Heart left ventricle (tissue), 16 donors: ENCODE measurements at regions not wholly inside any gene's neighbourhood (a gene's known extent, or its start where the extent isn't known, plus 50 kb on each side); places are given as distances from the start of the nearest gene placed in this dataset.

Source experiments
- ATAC-seq, 4 donors: fragments of 200-7000 bp; cut with Tn5 transposase; one replicate each; pipeline ENCODE4 v1.9.1; 2020 to 2022; ENCODE audit warnings: moderate library complexity in 4 of 4, mild to moderate bottlenecking in 3 of 4, moderate number of reproducible peaks in 1 of 4
- DNase-seq, 5 donors: peaks; one replicate each; pipeline ENCODE4 v3.0.0-alpha.2; 2020
- H3K27ac ChIP-seq, 12 donors: fragments of 200-600 bp; sonication (generic) in 4 of 12; one replicate each; pipeline versions ENCODE4 v1.5.0 to v1.8.0; 2016 to 2022; ENCODE audit warnings: mild to moderate bottlenecking in 2 of 12
- H3K27me3 ChIP-seq, 9 donors: fragments of 200-600 bp; sonication (generic) in 2 of 9; one replicate each; pipeline versions ENCODE4 v1.5.1 to v1.8.0; 2016 to 2022; ENCODE audit warnings: mild to moderate bottlenecking in 3 of 9
- H3K36me3 ChIP-seq, 9 donors: fragments of 200-600 bp; sonication (generic) in 2 of 9; one replicate each; pipeline versions ENCODE4 v1.5.0 to v1.8.0; 2018 to 2022; ENCODE audit warnings: mild to moderate bottlenecking in 2 of 9
- H3K4me1 ChIP-seq, 12 donors: fragments of 200-600 bp; sonication (generic) in 4 of 12; one replicate each; pipeline versions ENCODE4 v1.5.0 to v1.8.0; 2016 to 2022; ENCODE audit warnings: mild to moderate bottlenecking in 3 of 12
- H3K4me3 ChIP-seq, 12 donors: fragments of 200-600 bp; sonication (generic) in 4 of 12; one replicate each; pipeline versions ENCODE4 v1.5.0 to v1.8.0; 2017 to 2022; ENCODE audit warnings: mild to moderate bottlenecking in 9 of 12, moderate library complexity in 4 of 12
- H3K9me3 ChIP-seq, 12 donors: fragments of 200-600 bp; sonication (generic) in 4 of 12; one replicate each; pipeline versions ENCODE4 v1.5.0 to v1.8.0; 2016 to 2022; ENCODE audit warnings: mild to moderate bottlenecking in 1 of 12
- CTCF ChIP-seq, 12 donors: fragments of 200-600 bp; sonication (generic) in 4 of 12; IDR thresholded peaks; one replicate each; pipeline versions ENCODE4 v1.5.0 to v1.8.0; 2018 to 2022; ENCODE audit warnings: antibody characterized with exemption in 12 of 12, mild to moderate bottlenecking in 5 of 12
- POLR2A ChIP-seq, 2 donors: fragments of 450-650 bp; IDR thresholded peaks; one replicate each; pipeline ENCODE4 v1.6.1; 2017; ENCODE audit warnings: antibody characterized with exemption in 2 of 2, mild to moderate bottlenecking in 2 of 2, moderate library complexity in 2 of 2
- WGBS, 4 donors: extraction: QIAGEN DNeasy Blood & Tissue Kit in 2 of 4; methylation state at CpG; one replicate each; pipeline versions ENCODE4 v1.1.5 to v1.1.7; 2013 to 2018; 5-methylcytosine and 5-hydroxymethylcytosine counted together
- intact Hi-C, 10 donors: fragments of 100-400 bp; cut with DNase I; formaldehyde crosslinking; loops; one replicate each; pipeline versions ENCODE4 v1.11.1 to v1.14.2; 2022
- donor health status: ischemic (EF 13 %, LVEDD 7.1; RV severe dilation, severe dysfunction).
- donor health status: healthy with polysubstance abuse.
- donor health status: DM: no; HTN: yes; CAD: no.
- donor health status: DM: no; HTN: no; CAD: no.
- donor health status: ischemic (EF 25% LVEDD 6.9; RV normal size, moderate dysfunction).
- donor health status: ischemic (EF 25% LVEDD 5.7; RV mildly dilated, moderate dysfunction).
- donor health status: healthy.
- donor health status: DM: yes; HTN: yes; CAD: no.
- donor health status: ischemic (EF 35%, LVEDD 5.7; RV mildly dilated, moderate dysfunction).
- donor health status: nonischemic (EF 11% LVEDD 7.7; RV severe dilation, severe dysfunction).
- donor health status: DM: yes; HTN: yes; CAD: no.
- donor health status: PGD.
- donor health status: ischemic (EF 29% LVEDD 5.4; RV normal size, mild dysfunction).
- donor health status: nonischemic (EF 23%, LVEDD 6.1; RV moderate dilation, normal function).

DNA sequence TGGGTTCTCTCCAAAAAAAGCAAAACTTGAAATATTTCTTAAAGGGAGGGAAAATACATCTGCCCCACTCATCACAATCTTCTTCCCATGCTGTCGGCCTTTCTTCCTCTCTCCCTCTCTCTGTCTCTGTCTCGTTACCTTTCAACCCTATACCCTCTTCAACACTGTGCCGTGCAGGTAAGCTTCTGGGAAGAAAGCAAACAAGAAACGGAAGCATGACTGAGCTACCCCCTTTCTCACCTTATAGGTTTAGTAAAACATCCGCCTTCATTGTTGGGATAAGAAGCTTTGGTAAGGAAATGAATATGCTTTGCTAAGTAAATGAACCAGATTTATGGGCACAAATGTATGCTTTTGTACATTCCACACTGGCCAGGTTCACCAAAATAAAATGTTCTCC is 63.0 kb downstream of the TMEM30B start:
- H3K36me3 ChIP-seq: no peaks in the 10 kb centered on the region
- H3K4me3 ChIP-seq: no peak overlapping the region
- no peak for DNase-seq
- intact Hi-C loops: no loop called here
- TF ChIP-seq POLR2A (IDR thresholded peaks at IDR 0.05) (no peak), CTCF (IDR thresholded peaks at IDR 0.05) (no peak)
- peaks cover 0 to 22% (median 3%) of the 10 kb centered on the region in 9 donors for H3K27me3 ChIP-seq
- H3K9me3 ChIP-seq: no peaks in the 10 kb centered on the region
- H3K4me1 ChIP-seq: peaks cover 0 to 33% (median 0%) of the 10 kb centered on the region in 12 donors
- peak overlapping the region in 6 of 12 donors; percentile 2 to 74 (median 52) for H3K27ac ChIP-seq
- ATAC-seq: no peak
- 58 to 62% (median 60%) methylated on average over 5 of the region's 5 CpGs for WGBS, 4 donors

DNA sequence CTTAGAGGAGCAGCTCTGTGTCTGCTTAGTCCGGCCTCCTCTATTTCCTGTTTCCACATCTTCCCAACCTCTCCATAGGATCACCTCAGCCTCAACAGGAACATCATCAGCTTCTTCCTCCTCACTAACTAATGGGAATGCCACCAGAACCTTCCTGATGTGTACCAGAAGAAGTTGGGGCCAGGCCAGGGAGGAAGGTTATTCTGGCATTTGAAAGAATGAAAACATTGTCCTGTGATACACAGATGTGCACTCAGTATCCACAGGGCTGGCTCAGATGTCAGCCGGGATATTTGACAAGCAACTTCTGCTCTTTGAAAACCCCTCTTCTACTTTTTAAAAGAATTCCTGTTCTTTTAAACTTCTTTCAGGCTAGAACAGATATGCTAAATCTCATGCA is 63.6 kb downstream of the TMEM30B start:
- H3K36me3 ChIP-seq: no peaks in the 10 kb centered on the region
- ATAC-seq (peak in 2 of 4 donors; percentile 18 to 19), DNase-seq (peak in 1 of 5 donors; percentile 39)
- H3K27me3 ChIP-seq: peaks cover 0 to 22% (median 3%) of the 10 kb centered on the region in 9 donors
- TF ChIP-seq CTCF (IDR thresholded peaks at IDR 0.05): no peak
- peak overlapping the region in 6 of 12 donors; percentile 2 to 74 (median 52) for H3K27ac ChIP-seq
- no peaks in the 10 kb centered on the region for H3K9me3 ChIP-seq
- intact Hi-C loops: no loop called here
- no peak overlapping the region for H3K4me3 ChIP-seq
- H3K4me1 ChIP-seq: peaks cover 0 to 28% (median 0%) of the 10 kb centered on the region in 12 donors
- 63 to 71% (median 67%) methylated on average over 2 of the region's 2 CpGs for WGBS, 4 donors

DNA sequence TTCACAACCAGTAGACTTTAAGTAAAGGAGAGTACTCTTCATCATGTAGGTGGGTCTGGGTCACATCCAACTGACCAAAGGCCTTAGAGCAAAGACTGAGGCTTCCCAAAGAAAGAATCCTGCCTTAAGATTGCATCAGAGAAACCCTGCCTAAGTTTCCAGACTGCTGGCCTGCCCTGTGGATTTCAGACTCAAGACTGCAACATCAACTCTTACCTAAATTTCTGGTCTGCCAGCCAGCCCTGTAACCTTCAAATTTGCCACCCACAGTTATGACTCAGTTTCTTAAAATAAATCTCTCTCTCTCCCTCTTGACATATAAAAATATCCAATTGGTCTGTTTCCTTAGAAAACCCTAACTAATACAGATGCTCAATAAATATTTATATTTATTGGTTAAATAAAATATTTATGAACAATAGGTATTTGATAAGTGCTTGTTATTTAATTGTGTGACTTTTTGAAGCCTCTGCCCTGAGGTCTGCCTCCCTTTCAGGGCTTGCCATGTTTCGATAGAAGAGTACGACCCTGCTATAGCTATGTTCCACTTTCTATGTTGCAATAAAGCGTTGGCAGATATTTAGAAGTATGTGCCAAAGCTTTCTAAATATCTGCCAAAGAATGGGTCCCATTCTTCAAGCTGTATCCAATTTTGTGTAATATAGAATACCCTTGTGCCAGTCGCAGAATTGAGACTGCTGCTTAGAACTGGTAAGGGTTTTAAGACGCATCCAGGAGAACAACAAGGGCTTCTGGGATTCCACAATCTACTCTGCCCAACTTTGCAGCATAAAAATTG is 65.7 kb downstream of the TMEM30B start:
- DNase-seq (no peak), ATAC-seq (peak in 1 of 4 donors; percentile 7)
- no peak overlapping the region for H3K27ac ChIP-seq
- H3K27me3 ChIP-seq: peaks cover 0 to 13% (median 3%) of the 10 kb centered on the region in 9 donors
- H3K4me3 ChIP-seq: no peak overlapping the region
- intact Hi-C loops: no loop called here
- TF ChIP-seq CTCF (IDR thresholded peaks at IDR 0.05) (no peak), POLR2A (IDR thresholded peaks at IDR 0.05) (no peak)
- no peaks in the 10 kb centered on the region for H3K9me3 ChIP-seq
- peaks cover 0 to 12% (median 0%) of the 10 kb centered on the region in 12 donors for H3K4me1 ChIP-seq
- H3K36me3 ChIP-seq: no peaks in the 10 kb centered on the region
- WGBS, 4 donors: 91 to 95% (median 93%) methylated on average over 5 of the region's 5 CpGs

- peaks cover 0 to 3% (median 0%) of the 10 kb centered on the region in 9 donors for H3K27me3 ChIP-seq
- no peak overlapping the region for H3K4me3 ChIP-seq
- no peaks in the 10 kb centered on the region for H3K36me3 ChIP-seq
- peaks cover 0 to 12% (median 0%) of the 10 kb centered on the region in 12 donors for H3K4me1 ChIP-seq
- DNase-seq: no peak
- 81 to 88% (median 85%) methylated on average over 4 of the region's 4 CpGs for WGBS, 4 donors
- H3K27ac ChIP-seq: no peak overlapping the region
- no peaks in the 10 kb centered on the region for H3K9me3 ChIP-seq
- no peak for ATAC-seq
- intact Hi-C loops: no loop called here
- TF ChIP-seq POLR2A (IDR thresholded peaks at IDR 0.05): no peak
- TF ChIP-seq CTCF (IDR thresholded peaks at IDR 0.05): no peak
These were observed 67.2 kb downstream of the TMEM30B start for GRCh38 chr14:61213920-61214319.
